Testis (tissue), 2 donors: ENCODE measurements at regions not wholly inside any gene's neighbourhood (a gene's known extent, or its start where the extent isn't known, plus 50 kb on each side); places are given as distances from the start of the nearest gene placed in this dataset.

ENCODE experiments used
- DNase-seq: peaks from one replicate; pipeline ENCODE4 v3.0.0-alpha.2; 2019
- H3K27ac ChIP-seq, 2 donors: fragments of 200-600 bp; sonication (generic); one replicate each; pipeline ENCODE4 v1.5.1; 2019
- H3K27me3 ChIP-seq: fragments of 200-600 bp; sonication (generic); one replicate; pipeline ENCODE4 v1.5.1; 2019
- H3K36me3 ChIP-seq: fragments of 200-600 bp; sonication (generic); one replicate; pipeline ENCODE4 v1.5.1; 2017; ENCODE audit warnings: low read depth; ENCODE audit errors: missing control alignments
- H3K4me1 ChIP-seq: fragments of 200-600 bp; sonication (generic); one replicate; pipeline ENCODE4 v1.5.1; 2019
- H3K4me3 ChIP-seq, 2 donors: fragments of 200-600 bp; sonication (generic); one replicate each; pipeline ENCODE4 v1.5.1; 2017 to 2019
- H3K9me3 ChIP-seq: fragments of 200-600 bp; sonication (generic); one replicate; pipeline ENCODE4 v1.5.1; 2017
- CTCF ChIP-seq, 3 experiments: fragments of 450-650 bp in 2 of 3; fragments of 200-600 bp in 1 of 3; sonication (generic) in 1 of 3; IDR thresholded peaks; one replicate each; pipeline ENCODE4 v1.5.1; 2016 to 2019; ENCODE audit warnings: antibody characterized with exemption in 3 of 3, mild to moderate bottlenecking in 2 of 3, moderate library complexity in 1 of 3
- POLR2A ChIP-seq: fragments of 450-650 bp; IDR thresholded peaks from one replicate; pipeline ENCODE4 v1.6.1; 2017; ENCODE audit warnings: antibody characterized with exemption, mild to moderate bottlenecking, moderate library complexity
- WGBS, 2 donors: methylation state at CpG; one replicate each; pipeline ENCODE4 v1.1.5; 2018; 5-methylcytosine and 5-hydroxymethylcytosine counted together
- intact Hi-C: fragments of 100-400 bp; cut with DNase I; formaldehyde crosslinking; loops from one replicate; pipeline ENCODE4 v1.15.1; 2023; ENCODE audit warnings: low total_unique reads

- H3K4me1 ChIP-seq, result peaks cover 5% of the 10 kb centered on the region
- whole genome bisulfite sequencing, 2 donors, result 80 to 81% methylated on average over 2 of the region's 2 CpGs
- no peak overlapping the region for H3K27ac ChIP-seq
- H3K9me3 ChIP-seq, result no peaks in the 10 kb centered on the region
- intact Hi-C loops, result no loop called here
- no peak for DNase-seq
- no peak for TF ChIP-seq CTCF (IDR thresholded peaks at IDR 0.05)
- TF ChIP-seq POLR2A, result no peak
- no peaks in the 10 kb centered on the region for H3K27me3 ChIP-seq
- no peak overlapping the region for H3K4me3 ChIP-seq
- no peaks in the 10 kb centered on the region for H3K36me3 ChIP-seq
Observed at GRCh38 chr15:69557707-69558409, 105.2 kb downstream of the RPLP1 start.

- Histone ChIP-seq H3K27me3 (no peaks in the 10 kb centered on the region), H3K27ac (no peak overlapping the region), H3K9me3 (no peaks in the 10 kb centered on the region), H3K4me3 (no peak overlapping the region), H3K4me1 (peaks cover 5% of the 10 kb centered on the region), H3K36me3 (no peaks in the 10 kb centered on the region)
- intact Hi-C loops, result no loop called here
- WGBS, 2 donors, result 63 to 66% methylated on average over 5 of the region's 5 CpGs
- TF ChIP-seq CTCF (IDR thresholded peaks at IDR 0.05), result no peak
- TF ChIP-seq POLR2A, result no peak
- DNase-seq, result no peak
Observed at GRCh38 chr15:69559440-69560190, 107.0 kb downstream of the RPLP1 start.

GRCh38 chr15:69561071-69561784 is 108.6 kb downstream of the RPLP1 start:
- intact Hi-C loops, result no loop called here
- H3K27ac ChIP-seq, result no peak overlapping the region
- no peak for DNase-seq
- H3K9me3 ChIP-seq, result no peaks in the 10 kb centered on the region
- no peak overlapping the region for H3K4me3 ChIP-seq
- TF ChIP-seq POLR2A, result no peak
- TF ChIP-seq CTCF (IDR thresholded peaks at IDR 0.05), result no peak
- no peaks in the 10 kb centered on the region for H3K27me3 ChIP-seq
- 64 to 76% methylated on average over 14 of the region's 14 CpGs for WGBS, 2 donors
- no peaks in the 10 kb centered on the region for H3K36me3 ChIP-seq
- H3K4me1 ChIP-seq, result peaks cover 5% of the 10 kb centered on the region

DNA sequence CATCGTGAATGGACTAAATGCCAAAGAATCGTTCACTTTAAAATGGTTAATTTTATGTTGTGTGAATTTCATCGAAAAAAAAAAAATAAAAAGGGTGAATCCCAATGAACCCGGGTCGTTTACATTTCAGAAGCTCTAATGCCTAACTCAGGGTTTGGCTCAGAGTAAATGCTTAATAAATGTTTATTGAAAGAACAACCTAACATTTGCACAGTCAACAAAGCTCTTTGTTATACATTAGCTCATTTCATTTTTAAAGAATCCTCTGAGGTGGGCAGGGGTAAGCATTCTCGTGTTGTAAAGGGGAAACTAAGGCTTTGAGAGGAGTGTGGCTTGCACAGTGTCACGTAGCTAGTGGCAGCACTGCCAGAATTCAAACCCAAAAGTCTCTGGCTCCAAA is 109.5 kb downstream of the RPLP1 start:
- Histone ChIP-seq H3K27ac (no peak overlapping the region), H3K36me3 (no peaks in the 10 kb centered on the region), H3K4me3 (no peak overlapping the region), H3K9me3 (no peaks in the 10 kb centered on the region), H3K27me3 (no peaks in the 10 kb centered on the region), H3K4me1 (peaks cover 5% of the 10 kb centered on the region)
- DNase-seq, result no peak
- intact Hi-C loops, result no loop called here
- WGBS, 2 donors, result 81 to 88% methylated on average over 7 of the region's 7 CpGs
- no peak for TF ChIP-seq POLR2A
- TF ChIP-seq CTCF (IDR thresholded peaks at IDR 0.05), result no peak
